Right atrium auricular region (tissue), 2 donors: ENCODE measurements at regions not wholly inside any gene's neighbourhood (a gene's known extent, or its start where the extent isn't known, plus 50 kb on each side); places are given as distances from the start of the nearest gene placed in this dataset.
A peak's percentile ranks its signal among the peaks of the same experiment; 100 is the strongest.

Experiments used
- DNase-seq: peaks from one replicate; pipeline ENCODE4 v3.0.0-alpha.2; 2019; ENCODE audit warnings: low spot score
- H3K27ac ChIP-seq, 2 donors: fragments of 200-600 bp; sonication (generic); 1 replicate in 1 of 2; 2 replicates in 1 of 2; pipeline ENCODE4 v1.5.1; 2016 to 2019
- H3K27me3 ChIP-seq, 2 donors: fragments of 200-600 bp; sonication (generic); one replicate each; pipeline versions ENCODE4 v1.5.1 to v1.6.0; 2017 to 2019
- H3K36me3 ChIP-seq: fragments of 200-600 bp; sonication (generic); one replicate; pipeline ENCODE4 v1.5.1; 2016
- H3K4me1 ChIP-seq, 2 donors: fragments of 200-600 bp; sonication (generic); one replicate each; pipeline versions ENCODE4 v1.5.1 to v1.6.0; 2017 to 2019
- H3K4me3 ChIP-seq, 2 donors: fragments of 200-600 bp; sonication (generic); 1 replicate in 1 of 2; 2 replicates in 1 of 2; pipeline ENCODE4 v1.5.1; 2017 to 2019; ENCODE audit warnings: mild to moderate bottlenecking in 1 of 2, moderate library complexity in 1 of 2
- H3K9me3 ChIP-seq, 2 donors: fragments of 200-600 bp; sonication (generic); one replicate each; pipeline ENCODE4 v1.5.1; 2019
- TF ChIP-seq, protein P1 (sequence below), 2 donors: fragments of 200-600 bp; sonication (generic); IDR thresholded peaks; one replicate each; pipeline ENCODE4 v1.5.1; 2019; ENCODE audit warnings: antibody characterized with exemption in 2 of 2

DNA sequence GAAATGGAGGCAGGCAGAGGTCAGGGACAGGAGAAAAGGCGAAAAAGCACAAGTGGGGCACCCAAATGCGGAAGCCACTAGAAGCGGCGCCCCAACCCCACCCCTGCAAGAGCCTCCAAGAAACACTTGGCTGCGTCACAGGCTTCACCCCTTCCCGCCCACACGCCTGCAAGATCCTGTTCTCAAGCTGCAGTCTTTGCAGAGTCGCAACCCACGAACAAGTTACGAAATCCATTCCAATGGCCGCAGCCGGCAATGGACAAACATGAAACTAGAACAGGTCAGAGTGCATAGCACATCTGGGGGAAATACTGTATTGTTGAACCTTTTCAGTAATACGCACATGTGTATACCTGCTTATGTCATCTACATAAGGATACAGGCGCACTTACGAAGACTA, 103.6 kb downstream of the PSMG1 start:
- Histone ChIP-seq H3K9me3 (peaks cover 0 to 4% of the 10 kb centered on the region in 2 donors), H3K36me3 (no peaks in the 10 kb centered on the region), H3K27me3 (no peaks in the 10 kb centered on the region), H3K27ac (peak overlapping the region in 1 of 2 donors; percentile 35), H3K4me3 (no peak overlapping the region), H3K4me1 (peaks cover 0 to 11% of the 10 kb centered on the region in 2 donors)
- TF ChIP-seq, protein P1, sequence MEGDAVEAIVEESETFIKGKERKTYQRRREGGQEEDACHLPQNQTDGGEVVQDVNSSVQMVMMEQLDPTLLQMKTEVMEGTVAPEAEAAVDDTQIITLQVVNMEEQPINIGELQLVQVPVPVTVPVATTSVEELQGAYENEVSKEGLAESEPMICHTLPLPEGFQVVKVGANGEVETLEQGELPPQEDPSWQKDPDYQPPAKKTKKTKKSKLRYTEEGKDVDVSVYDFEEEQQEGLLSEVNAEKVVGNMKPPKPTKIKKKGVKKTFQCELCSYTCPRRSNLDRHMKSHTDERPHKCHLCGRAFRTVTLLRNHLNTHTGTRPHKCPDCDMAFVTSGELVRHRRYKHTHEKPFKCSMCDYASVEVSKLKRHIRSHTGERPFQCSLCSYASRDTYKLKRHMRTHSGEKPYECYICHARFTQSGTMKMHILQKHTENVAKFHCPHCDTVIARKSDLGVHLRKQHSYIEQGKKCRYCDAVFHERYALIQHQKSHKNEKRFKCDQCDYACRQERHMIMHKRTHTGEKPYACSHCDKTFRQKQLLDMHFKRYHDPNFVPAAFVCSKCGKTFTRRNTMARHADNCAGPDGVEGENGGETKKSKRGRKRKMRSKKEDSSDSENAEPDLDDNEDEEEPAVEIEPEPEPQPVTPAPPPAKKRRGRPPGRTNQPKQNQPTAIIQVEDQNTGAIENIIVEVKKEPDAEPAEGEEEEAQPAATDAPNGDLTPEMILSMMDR (IDR thresholded peaks at IDR 0.05) = no peak
- DNase-seq = peak; percentile 86

DNA sequence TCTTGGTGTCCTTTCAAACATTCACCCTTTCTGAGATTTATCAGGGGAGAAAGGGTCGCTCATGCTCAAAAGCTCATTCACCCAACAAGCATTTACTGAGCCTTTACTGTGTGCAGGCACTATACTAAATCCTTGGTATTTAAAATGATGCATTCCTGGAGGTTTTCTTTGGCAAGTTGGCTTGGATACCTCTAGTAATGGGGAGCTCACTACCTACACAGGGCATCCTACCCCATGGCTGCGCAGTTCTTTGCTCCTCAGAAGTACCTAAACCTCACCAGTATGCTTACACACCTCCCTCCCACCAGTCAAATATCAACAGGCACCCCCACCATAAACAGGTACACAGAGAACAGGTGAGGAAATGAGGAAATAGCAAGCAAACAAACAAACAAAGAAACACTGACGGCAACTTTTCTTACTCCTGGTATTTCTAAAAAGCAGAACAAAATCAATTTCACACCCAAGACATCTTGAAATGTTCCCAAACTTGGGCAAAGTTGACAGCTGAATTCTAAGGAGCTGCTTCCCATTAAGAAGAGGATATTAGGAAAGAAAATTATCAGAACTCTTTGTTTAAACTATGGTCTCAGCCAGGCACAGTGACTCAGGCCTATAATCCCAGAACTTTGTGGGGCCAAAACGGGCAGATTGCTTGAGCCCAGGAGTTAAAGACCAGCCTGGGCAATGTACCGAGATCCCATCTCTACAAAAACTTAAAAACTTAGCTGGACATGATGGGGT, 104.8 kb downstream of the PSMG1 start:
- TF ChIP-seq, protein P1 (IDR thresholded peaks at IDR 0.05) = no peak
- Histone ChIP-seq H3K36me3 (no peaks in the 10 kb centered on the region), H3K27ac (peak overlapping the region in 1 of 2 donors; percentile 35), H3K9me3 (peaks cover 0 to 5% of the 10 kb centered on the region in 2 donors), H3K4me3 (no peak overlapping the region), H3K27me3 (no peaks in the 10 kb centered on the region), H3K4me1 (peaks cover 0 to 11% of the 10 kb centered on the region in 2 donors)
- no peak for DNase-seq

DNA sequence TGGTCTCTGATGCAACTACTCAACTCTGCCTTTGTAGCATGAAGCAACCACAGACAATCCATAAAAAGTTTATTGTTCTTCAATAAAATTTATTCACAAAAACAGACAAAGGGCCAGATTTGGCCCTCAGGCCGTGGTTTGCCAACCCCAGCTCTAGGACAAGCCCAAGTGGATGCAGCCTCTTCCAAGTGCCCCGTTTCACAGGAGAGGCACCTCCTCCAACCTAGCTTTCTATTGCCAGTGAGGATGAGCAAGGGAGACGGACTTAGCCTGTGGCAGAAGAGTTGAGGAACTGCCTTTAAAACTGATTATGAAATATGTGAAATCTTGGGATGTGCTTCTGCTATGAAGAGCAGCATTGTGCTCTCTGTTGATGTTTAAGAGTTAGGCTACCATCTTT, 105.4 kb downstream of the PSMG1 start:
- Histone ChIP-seq H3K36me3 (no peaks in the 10 kb centered on the region), H3K4me1 (peaks cover 0 to 9% of the 10 kb centered on the region in 2 donors), H3K4me3 (no peak overlapping the region), H3K27ac (no peak overlapping the region), H3K27me3 (no peaks in the 10 kb centered on the region), H3K9me3 (peaks cover 0 to 5% of the 10 kb centered on the region in 2 donors)
- no peak for DNase-seq
- TF ChIP-seq, protein P1 (IDR thresholded peaks at IDR 0.05) = no peak

DNA sequence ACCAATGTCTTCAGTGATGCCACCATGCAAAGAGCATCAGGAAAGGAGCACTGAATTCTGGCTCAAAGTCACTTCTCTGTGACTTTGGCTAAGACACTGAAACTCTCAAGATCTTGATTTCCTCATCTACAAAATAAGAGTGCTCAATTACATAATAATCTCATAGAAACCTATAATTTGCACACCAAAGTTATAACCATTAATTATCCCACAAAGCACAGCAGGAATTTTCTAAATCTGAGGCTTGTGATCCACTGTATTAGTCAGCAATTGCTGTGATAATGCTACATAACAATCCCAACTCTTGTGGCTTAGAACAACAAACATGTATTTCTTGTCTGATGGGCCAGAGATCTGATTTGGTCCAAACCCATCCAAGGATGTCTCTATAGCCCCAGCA, 108.7 kb downstream of the PSMG1 start:
- no peak overlapping the region for H3K4me3 ChIP-seq
- H3K9me3 ChIP-seq = peaks cover 0 to 5% of the 10 kb centered on the region in 2 donors
- TF ChIP-seq, protein P1 (IDR thresholded peaks at IDR 0.05) = no peak
- no peaks in the 10 kb centered on the region for H3K27me3 ChIP-seq
- peaks cover 0 to 13% of the 10 kb centered on the region in 2 donors for H3K4me1 ChIP-seq
- no peak overlapping the region for H3K27ac ChIP-seq
- H3K36me3 ChIP-seq = no peaks in the 10 kb centered on the region
- no peak for DNase-seq

DNA sequence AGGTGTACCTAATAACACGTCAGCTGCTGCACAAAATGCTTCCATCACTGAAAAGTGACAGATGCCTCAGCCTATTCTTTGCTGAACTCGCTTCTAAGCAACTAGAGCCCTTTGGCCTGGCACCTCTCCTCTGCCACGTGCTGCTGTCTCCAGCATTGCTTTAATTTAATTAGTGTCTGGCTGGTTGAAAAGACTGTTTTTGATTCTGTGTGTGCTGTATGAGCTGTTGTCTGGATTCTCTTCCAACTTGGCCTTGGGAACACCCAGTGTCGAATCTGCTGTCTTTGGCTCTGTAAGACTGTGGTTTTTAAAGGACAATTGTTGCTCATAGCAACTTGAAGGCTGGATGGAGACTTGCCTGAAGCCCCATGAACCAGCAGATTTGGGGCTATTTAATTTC, 109.5 kb downstream of the PSMG1 start:
- peaks cover 0 to 13% of the 10 kb centered on the region in 2 donors for H3K4me1 ChIP-seq
- no peak overlapping the region for H3K4me3 ChIP-seq
- TF ChIP-seq, protein P1 (IDR thresholded peaks at IDR 0.05) = no peak
- H3K27me3 ChIP-seq = no peaks in the 10 kb centered on the region
- no peaks in the 10 kb centered on the region for H3K36me3 ChIP-seq
- DNase-seq = no peak
- peaks cover 0 to 5% of the 10 kb centered on the region in 2 donors for H3K9me3 ChIP-seq
- H3K27ac ChIP-seq = peak overlapping the region in 1 of 2 donors; percentile 23
